Hepatocyte (in vitro differentiated cells): ENCODE measurements at regions not wholly inside any gene's neighbourhood (a gene's known extent, or its start where the extent isn't known, plus 50 kb on each side); places are given as distances from the start of the nearest gene placed in this dataset.
"Not testable (repeated sequence)": the region's sequence is repeated elsewhere in the genome, so short reads cannot be mapped to it uniquely, and the experiment has no call there.

Experiments
- EZH2 ChIP-seq: fragments of 200-600 bp; sonication (generic); IDR thresholded peaks from 2 replicates; pipeline ENCODE4 v1.6.1; 2016; ENCODE audit warnings: antibody characterized with exemption, mild to moderate bottlenecking, borderline replicate concordance
- TF ChIP-seq, protein P1 (sequence below): fragments of 200-600 bp; sonication (generic); IDR thresholded peaks from 2 replicates; pipeline ENCODE4 v1.5.1; 2016; ENCODE audit warnings: antibody characterized with exemption, mild to moderate bottlenecking; ENCODE audit not compliant: poor library complexity

DNA sequence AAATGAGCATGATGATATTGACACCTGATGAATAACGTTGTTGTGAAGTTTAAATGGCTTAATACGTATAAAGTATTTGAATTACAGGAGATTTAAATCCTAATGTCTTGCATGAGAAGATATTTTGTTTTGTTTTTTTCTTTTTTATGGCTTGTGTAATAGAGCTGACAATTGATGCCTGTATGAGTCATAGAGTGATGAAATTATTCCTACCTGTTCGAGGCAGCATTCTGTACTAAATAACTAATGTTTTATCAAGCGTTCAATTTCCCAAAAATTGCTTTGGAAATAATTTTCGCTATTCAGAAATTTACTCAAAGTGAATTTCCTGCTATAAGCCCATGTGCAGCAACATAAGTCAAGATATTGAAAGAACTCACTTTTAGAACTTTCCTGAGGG is 554.0 kb downstream of the PCDH11X start:
- TF ChIP-seq, protein P1, sequence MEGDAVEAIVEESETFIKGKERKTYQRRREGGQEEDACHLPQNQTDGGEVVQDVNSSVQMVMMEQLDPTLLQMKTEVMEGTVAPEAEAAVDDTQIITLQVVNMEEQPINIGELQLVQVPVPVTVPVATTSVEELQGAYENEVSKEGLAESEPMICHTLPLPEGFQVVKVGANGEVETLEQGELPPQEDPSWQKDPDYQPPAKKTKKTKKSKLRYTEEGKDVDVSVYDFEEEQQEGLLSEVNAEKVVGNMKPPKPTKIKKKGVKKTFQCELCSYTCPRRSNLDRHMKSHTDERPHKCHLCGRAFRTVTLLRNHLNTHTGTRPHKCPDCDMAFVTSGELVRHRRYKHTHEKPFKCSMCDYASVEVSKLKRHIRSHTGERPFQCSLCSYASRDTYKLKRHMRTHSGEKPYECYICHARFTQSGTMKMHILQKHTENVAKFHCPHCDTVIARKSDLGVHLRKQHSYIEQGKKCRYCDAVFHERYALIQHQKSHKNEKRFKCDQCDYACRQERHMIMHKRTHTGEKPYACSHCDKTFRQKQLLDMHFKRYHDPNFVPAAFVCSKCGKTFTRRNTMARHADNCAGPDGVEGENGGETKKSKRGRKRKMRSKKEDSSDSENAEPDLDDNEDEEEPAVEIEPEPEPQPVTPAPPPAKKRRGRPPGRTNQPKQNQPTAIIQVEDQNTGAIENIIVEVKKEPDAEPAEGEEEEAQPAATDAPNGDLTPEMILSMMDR, result not testable (repeated sequence)
- TF ChIP-seq EZH2, result not testable (repeated sequence)
